GOT3 (cell line): ENCODE measurements at regions not wholly inside any gene's neighbourhood (a gene's known extent, or its start where the extent isn't known, plus 50 kb on each side); places are given as distances from the start of the nearest gene placed in this dataset.
"Not testable (repeated sequence)": the region's sequence is repeated elsewhere in the genome, so short reads cannot be mapped to it uniquely, and the experiment has no call there.

ENCODE experiments used
- DNase-seq: peaks from one replicate; lab custom pipeline; 2025; ENCODE audit warnings: mixed read lengths; lab: John Stamatoyannopoulos, UW

- DNase-seq: no peak
Observed at GRCh38 chr7:131147604-131148003, 180.1 kb upstream of the MKLN1 start.

GRCh38 chr7:131148258-131148657, 179.4 kb upstream of the MKLN1 start:
- no peak for DNase-seq

- DNase-seq: no peak
Observed at GRCh38 chr7:131148708-131149428, 178.8 kb upstream of the MKLN1 start.

GRCh38 chr7:131149429-131149773, 178.3 kb upstream of the MKLN1 start:
- DNase-seq: no peak

- no peak for DNase-seq
Observed at GRCh38 chr7:131149840-131150239, 177.8 kb upstream of the MKLN1 start.

- DNase-seq: no peak
Observed at GRCh38 chr7:131151034-131151433, 176.6 kb upstream of the MKLN1 start.

- no peak for DNase-seq
Observed at GRCh38 chr7:131152766-131153165, 174.9 kb upstream of the MKLN1 start.

- DNase-seq: no peak
Observed at GRCh38 chr7:131154380-131154779, 173.3 kb upstream of the MKLN1 start.

GRCh38 chr7:131157530-131158243, 170.0 kb upstream of the MKLN1 start:
- no peak for DNase-seq

- DNase-seq: not testable (repeated sequence)
Observed at GRCh38 chr7:131158244-131158636, 169.4 kb upstream of the MKLN1 start.

GRCh38 chr7:131159961-131160361, 167.7 kb upstream of the MKLN1 start:
- no peak for DNase-seq

GRCh38 chr7:131161103-131161502, 166.6 kb upstream of the MKLN1 start:
- DNase-seq: no peak

- no peak for DNase-seq
Observed at GRCh38 chr7:131164025-131164925, 163.4 kb upstream of the MKLN1 start.

GRCh38 chr7:131166066-131166465, 161.6 kb upstream of the MKLN1 start:
- no peak for DNase-seq

- DNase-seq: no peak
Observed at GRCh38 chr7:131170440-131171271, 157.0 kb upstream of the MKLN1 start.

- no peak for DNase-seq
Observed at GRCh38 chr7:131173145-131173890, 154.4 kb upstream of the MKLN1 start.

GRCh38 chr7:131174391-131174790, 153.3 kb upstream of the MKLN1 start:
- DNase-seq: no peak

GRCh38 chr7:131174855-131175254, 152.8 kb upstream of the MKLN1 start:
- no peak for DNase-seq

- no peak for DNase-seq
Observed at GRCh38 chr7:131182446-131183058, 145.1 kb upstream of the MKLN1 start.

- DNase-seq: no peak
Observed at GRCh38 chr7:131183072-131183471, 144.6 kb upstream of the MKLN1 start.
